NCI-H748 treated with DMSO at 0.1 percent for 48 hours (cell line): ENCODE measurements at regions not wholly inside any gene's neighbourhood (a gene's known extent, or its start where the extent isn't known, plus 50 kb on each side); places are given as distances from the start of the nearest gene placed in this dataset.
"Not testable (repeated sequence)": the region's sequence is repeated elsewhere in the genome, so short reads cannot be mapped to it uniquely, and the experiment has no call there.

Experiments used
- DNase-seq: peaks from one replicate; lab custom pipeline; 2025; lab: John Stamatoyannopoulos, UW

DNA sequence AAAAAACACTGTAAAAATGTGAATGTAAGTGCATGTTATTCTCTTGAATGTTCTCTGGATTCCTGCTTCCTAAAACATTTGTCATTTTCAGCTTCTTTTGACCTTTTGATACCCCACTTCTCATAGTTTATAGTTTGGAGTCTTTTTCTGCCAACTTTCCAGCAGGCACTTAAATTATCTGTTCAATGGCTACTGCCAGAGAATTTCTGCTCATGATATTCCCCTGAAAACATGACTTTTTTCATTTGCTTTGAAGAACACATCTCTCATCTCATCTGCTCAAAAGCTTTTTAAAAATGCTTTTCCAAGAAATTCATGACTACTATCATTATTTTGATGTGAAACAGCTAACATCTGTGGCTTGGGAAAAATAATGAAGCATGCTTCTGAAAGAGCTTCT, 269.7 kb upstream of the PCDH7 start:
- DNase-seq, result no peak

DNA sequence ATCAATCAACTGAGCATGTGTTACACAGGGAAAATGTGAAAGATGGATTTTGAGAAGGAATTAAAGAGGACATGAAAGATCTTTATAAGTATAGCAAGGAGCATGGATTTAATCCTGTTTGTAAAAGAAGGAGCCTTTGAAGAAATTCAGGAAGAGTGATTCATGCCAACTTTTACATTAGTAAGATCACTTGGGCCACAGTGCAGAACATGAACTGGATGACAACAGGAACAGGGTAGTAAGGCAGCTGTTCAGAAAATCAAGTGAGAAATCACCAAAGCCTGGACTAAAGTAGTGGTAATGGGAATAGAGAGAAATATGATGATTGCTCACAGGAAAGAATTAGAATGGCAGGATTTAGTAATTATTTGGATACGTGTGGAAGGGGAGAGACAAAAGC, 265.7 kb upstream of the PCDH7 start:
- no peak for DNase-seq

DNA sequence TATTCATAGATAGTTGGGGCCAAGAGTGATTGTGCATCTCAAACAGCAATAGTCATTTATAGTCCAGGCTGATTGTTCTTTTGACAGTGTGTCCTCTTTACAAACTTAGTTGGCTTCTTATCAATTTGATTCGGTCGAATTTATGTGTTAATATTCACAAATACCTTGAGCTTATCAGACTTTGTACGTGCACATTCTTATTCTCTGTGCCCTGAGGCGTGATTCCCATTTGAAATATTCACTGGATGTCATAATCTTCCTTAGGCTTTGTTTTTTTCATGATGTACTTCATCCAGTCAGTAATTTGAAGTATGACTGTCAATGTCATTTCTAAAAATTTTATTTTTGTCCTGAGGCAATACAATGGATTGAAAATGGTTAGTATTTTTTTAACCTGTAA, 263.5 kb upstream of the PCDH7 start:
- DNase-seq, result no peak

DNA sequence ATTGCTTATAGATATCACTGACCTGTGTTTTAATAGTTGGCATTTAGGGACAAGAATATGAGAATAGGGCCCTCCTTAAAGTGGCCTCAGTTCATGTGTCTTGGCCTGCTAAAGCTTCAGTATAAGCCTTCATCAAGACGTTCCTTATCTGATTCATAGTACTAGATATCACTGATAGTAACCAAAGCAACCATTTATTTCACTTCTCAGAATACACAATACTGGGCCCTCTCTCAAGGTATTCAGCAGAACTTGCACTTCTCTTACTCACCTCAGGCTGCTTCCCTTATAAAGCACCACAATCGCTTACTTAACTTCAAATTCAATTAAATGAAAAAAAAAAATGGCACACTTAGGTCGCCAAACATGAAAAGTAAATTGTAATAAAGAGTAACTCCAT, 259.4 kb upstream of the PCDH7 start:
- no peak for DNase-seq

DNA sequence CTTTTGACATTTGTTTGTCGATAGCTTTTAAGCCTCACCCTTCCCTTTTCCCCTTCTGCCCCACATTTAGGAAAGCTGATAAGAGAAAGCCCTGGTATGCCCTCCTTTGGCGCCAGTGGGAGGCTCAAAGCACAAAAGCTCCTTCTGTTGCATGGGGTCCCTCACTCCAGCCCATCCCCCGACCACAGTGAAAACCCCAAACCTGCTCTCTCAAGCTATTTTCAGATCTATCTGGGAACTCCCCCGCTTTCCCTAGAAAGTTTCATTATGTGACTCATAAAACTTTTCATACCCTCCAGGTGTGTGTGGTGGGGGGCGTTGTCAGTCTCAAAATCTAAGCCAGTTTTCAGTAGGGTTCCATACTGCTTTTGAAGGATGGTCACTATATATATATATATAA, 259.0 kb upstream of the PCDH7 start:
- no peak for DNase-seq

DNA sequence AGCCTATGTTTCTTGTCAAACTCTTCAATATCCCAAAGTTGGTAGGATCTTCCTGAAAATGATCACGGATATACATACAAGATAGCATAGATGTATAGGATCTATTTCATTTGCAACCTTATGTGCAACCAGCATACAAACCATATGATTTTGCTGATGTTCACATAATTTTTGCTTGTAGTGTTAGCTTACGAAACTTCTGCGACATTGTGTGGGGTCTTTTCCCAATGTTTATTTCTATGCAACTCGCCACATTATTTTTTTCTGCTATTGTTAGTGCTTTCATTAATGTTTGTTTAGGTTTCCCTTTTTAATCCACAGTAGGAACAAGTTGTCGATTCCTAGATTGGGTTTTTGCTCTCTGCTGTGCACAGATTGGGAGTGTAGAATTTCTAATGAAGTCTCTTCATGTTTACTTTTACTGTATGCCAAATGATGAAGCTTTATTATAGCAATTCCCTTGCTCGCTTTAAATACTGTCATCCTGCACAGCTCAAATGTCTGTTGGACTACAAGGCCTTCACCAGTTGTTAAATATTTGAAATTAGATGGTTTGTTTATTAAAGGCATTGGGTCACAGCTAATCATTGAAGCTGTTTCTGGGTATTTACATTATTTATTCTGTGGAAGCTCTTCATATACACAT, 257.6 kb upstream of the PCDH7 start:
- DNase-seq, result no peak

DNA sequence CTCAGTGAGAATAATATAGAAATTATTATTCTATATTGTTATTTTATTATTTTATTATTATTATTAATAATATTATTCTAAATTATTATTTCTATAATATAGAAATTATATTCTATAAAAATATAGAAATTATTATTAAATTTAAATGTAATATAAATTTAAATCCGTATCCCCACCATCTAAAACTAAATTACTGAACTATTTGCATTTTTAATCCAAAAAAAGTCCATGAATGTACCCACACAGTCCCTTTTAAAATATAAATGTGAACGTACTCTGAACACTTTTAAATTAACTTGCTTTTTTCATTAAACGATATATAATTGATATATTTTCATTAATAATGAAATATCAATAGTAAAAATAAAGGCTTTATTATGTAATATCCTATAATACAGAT, 248.3 kb upstream of the PCDH7 start:
- DNase-seq, result no peak

DNA sequence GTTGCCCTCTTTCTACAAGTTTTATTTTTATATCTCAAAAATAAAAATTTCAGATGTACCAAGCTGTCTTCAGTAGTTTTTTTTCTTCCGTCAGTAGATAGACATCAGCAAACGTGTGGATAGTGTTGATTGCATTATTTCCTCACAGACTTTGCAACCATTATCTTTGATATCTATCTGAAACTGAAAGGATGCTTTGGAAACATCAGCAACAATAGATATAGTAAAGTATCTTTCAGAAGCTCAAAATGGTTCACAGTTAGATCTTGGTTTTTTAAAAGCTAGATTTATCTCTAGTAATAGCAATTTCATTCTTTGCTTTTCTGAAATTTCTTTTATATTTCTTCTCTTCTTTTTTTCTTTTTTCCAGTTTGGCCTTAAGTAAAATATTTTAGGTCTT, 246.9 kb upstream of the PCDH7 start:
- DNase-seq, result no peak

DNA sequence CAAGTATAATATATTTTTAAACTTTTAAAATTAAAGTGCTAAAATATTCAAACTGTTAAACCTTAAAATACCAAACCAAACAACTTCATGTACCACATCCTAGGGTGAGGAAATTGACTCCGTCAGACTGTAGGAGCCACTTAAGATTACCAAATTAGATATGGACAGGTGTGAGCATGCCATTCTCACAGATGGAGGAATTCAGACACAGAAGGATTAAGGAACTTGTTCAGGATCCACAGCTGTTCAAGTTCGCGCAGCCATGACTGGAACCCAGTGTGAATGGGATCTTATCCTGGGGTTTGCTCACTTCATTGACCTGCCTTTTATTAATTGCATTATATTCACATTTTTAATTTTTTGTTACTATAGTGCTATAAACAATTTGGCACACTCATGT, 224.9 kb upstream of the PCDH7 start:
- no peak for DNase-seq

DNA sequence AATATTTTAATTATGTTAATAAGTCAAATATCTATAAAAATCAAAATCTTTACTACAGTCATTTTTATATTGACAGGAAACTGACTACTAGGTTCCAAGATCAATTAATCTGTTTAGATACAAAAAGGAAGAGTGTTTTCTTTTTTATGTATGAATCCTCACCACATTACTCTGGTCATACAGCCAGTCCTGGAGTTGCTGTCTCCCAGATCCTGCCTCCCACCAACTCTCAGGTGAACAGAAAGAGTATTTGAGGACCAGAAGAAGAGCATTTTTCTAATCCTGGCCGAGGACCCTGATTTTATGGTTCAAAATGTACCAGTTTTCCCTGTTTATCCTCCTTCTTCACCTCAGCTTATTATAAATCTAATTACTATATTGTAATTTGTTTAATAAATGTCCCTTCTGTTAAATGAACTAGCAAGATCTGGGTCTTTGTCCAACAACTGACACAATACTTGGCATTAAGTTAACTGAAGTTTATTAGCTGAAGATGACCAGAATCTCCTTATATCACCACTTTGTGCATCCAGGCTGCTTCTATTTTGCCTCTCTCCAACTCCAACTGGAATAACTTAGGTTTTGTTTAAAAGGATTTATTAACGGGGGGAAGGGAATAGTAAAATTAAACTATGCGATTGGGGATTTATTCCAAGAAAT, 224.4 kb upstream of the PCDH7 start:
- no peak for DNase-seq

DNA sequence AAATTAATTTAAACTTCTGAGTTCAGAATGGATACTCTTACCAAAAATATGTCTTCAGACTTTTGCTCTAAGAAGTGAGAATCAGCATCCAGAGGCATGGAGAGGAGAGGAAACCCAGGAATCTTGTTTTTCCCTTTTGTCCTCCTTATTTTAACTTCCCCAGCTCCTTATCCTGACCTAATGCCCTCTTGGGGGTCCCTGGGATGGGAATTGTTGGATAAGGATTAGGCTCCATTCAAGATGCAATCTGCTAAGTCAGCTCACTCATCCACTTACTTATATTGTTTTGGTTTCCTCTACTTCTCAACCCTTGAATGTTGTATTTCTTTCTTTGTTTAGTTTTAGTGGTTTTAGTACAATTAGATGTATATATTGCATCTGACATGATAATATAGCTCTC, 208.4 kb upstream of the PCDH7 start:
- DNase-seq, result no peak

DNA sequence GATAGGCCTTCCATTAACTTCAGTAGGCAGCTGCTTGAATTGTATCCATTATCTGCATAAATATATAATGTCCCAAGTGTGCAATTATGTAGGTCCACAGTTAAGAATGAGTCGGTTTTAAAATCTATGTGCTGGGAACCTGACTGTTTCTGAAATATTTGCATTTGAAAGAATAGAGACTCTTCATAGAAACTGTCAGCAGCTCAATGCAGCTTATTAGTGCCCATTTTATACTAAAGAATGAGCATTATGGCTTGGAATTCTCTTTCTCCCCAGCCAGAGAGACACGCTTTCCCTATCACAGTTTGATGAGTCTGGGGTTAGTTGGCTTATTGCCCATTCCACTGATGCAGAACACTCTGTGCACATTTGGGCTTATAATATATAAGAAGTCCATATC, 202.0 kb upstream of the PCDH7 start:
- no peak for DNase-seq

DNA sequence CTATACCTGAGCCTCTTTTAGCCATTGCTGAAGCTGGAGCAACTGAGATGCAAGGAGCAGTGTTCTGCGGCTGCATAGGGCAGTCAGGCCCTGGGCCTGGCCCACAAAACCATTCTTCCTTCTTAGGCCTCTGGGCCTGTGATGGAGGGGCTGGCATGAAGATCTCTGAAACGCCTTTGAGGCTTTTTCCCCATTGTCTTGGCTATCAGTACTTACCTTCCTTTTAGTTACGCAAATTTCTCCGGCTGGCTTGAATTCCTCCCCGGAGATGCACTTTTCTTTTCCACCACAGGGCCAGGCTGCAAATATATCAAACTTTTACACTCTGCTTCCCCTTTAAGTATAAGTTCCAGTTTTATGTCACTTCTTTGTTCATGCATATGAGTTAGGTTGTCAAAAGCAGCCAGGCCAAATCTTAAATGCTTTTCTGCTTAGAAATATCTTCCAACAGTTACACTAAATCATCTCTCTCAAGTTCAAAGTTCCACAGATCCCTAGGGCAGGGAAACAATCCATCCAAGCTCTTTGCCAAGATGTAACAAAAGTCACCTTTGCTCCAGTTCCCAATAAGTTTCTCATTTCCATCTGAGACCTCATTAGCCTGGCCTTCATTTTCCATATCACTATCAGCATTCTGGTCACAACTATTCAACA, 194.4 kb upstream of the PCDH7 start:
- no peak for DNase-seq

DNA sequence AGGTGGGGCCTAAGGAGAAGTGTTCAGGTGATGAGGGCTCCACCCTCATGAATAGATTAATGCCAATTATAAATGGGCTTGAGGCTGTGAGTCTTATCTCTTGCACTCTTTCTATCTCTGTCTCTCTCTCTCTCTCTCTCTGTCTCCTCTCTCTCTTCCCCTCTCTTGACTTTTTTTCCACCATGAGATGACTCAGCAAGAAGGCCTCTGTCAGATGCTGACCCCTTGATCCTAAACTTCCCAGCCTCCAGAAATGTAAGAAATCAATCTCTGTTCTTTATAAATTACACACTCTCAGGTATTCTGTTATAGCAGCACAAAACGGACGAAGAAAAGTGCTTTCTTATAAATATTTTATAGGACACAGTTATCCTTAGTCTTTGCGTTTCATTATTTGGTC, 184.9 kb upstream of the PCDH7 start:
- no peak for DNase-seq

DNA sequence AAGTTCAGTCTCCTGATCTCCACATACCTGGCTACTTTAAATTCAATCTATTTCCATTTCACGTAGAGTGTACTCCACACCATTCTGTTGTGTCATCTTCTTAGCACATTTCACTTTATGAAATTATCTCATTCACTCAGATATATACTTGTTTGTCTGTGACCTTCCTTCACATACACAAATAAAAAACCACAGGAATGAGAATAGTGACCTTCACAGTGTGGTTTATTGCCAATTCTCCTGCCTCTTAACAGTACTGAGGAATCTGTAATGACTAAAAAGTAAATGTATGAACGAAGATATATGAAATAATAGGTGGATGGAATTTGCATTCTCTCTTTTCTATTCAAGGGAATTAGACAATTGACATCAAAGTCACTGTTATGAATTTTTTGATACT, 183.9 kb upstream of the PCDH7 start:
- DNase-seq, result no peak

DNA sequence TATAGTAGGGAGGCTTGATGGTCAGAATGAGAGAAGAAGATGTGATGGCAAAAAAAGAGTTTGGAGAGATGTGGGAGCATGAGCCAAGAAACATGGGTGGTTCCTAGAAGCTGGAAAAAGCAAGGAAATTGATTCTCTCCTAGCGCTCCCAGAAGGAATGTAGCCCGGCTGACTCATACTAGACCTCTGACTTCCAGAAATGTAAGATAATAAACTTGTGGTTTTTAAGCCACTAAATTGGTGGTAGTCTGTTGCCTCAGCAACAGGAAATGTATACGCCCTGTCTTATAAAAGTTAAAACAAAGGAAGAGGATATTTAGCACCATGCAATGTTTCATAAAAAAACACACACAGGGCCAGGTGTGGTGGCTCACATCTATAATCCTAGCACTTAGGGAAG, 182.7 kb upstream of the PCDH7 start:
- no peak for DNase-seq

DNA sequence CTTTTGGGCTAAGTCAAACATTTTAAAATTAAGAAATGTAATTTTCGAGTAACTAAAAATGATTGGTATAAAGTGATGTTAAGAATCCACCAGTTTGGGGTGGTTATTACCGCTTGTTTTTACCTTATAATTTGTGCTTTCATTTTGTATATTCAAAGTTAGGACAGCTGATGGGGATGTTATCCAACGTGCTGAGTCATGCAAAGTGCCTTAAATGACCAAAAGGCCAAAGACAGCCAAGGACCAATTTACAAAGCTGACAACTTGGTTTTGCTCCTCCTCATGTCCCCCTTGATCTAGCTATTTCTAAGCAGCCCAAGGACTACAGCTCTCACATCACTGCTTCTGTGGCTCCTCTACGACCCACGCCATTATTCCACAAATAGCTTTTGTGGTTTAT, 181.4 kb upstream of the PCDH7 start:
- DNase-seq, result no peak

DNA sequence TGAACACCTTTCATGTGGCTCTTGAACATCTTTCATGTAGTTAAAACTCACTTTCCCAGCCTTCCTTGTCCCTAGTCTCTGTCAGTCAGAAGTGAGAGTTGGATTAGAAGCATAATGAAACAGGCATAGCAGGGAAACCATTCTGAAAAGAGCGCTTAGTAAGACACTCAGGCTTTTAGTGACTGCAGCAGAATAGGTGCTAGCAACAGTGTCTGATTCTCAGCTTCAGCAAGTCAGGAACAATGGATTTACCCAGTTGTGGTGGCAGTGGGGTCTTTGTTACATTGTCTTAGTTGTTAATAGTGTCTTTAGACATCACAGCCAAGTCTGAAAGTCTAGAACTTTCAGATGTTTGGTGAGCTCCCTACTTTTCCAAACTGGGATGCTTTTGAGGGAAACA, 177.1 kb upstream of the PCDH7 start:
- no peak for DNase-seq

DNA sequence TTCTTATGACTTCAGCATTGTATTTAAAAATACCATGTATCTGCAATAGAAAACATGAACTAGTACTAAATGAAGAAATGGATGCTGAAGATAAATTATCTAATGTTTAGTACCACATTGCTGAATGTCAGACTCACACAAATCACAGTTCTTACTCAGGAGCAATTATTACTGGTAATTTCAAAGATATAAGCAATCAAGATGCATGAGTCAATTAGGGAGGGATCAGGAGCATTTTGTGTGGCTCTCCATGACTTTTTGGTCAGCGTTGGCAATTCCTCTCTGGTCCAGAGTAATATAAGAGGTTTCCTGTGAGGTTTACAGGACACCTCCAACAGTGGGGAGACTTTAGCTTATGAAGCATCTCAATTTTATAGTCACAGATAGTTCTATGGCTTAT, 167.0 kb upstream of the PCDH7 start:
- no peak for DNase-seq

DNA sequence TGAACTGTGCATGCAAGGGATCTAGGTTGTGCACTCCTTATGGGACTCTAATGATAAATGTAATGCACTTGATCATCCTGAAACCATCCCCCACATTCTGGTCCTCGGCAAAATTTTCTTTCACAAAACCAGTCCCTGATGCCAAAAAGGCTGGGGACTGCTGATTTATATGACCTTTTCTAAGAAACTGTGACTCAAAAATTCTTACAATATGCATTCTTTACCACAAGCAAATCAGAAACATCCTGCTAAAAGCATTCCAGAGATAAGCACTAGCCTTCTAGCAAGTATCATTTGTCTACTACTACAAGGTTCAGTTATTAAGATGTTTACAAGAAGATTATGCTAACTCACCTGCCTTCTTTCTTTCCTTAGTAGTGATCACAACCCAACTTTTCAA, 166.5 kb upstream of the PCDH7 start:
- DNase-seq, result no peak

DNA sequence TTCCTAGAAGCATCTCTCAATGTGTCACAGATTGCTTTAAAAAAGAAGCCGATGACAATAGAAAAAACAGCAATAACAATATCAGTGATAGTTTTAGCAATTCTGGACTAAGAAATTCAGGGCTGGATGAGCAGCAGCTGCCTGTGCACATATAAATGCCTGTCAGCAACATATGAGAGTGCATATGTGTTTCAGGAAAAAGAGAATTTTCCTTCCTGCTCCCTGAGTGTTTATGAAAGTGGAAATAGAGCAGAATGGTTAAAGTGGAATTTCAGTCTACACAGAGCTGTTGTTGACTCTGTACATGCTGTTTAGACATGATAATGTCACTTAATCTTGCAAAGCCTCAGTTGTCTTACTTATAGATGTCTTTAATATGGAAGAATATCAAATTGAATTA, 164.4 kb upstream of the PCDH7 start:
- no peak for DNase-seq

DNA sequence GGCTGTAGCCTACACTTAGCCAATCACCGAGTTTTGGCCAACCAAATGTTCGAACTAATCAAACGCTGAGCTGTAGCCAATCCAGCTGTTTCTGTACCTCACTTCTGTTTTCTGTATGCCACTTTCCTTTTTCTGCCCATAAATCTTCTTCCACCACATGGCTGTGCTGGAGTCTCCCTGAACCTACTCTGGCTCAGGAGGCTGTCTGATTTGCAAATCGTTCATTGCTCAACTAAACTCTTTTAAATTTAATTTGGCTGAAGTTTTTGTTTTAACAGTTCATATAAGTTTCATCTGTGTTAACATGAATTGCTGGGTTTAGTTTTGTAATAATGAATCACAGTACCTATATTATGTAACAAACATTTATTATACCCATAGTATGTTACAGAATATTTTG, 160.7 kb upstream of the PCDH7 start:
- no peak for DNase-seq

DNA sequence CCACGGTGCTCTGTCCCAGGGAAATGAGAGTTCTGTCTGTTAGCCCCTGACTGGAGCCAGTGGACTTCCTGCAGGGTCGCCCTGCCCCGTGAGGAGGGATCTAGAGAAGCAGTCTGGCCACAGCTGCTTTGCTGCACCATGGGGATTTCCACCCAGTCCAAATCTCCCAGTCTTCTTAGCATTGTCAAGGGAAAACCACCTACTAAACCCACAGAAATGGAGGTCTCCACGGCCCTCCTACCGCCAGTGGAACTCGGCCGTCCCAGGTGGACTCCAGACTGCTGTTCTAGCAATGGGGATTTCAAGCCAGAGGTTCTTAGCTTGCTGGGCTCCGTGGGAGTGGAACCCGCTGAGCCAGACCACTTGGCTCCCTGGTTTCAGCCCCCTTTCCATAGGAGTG, 133.3 kb upstream of the PCDH7 start:
- DNase-seq, result no peak

DNA sequence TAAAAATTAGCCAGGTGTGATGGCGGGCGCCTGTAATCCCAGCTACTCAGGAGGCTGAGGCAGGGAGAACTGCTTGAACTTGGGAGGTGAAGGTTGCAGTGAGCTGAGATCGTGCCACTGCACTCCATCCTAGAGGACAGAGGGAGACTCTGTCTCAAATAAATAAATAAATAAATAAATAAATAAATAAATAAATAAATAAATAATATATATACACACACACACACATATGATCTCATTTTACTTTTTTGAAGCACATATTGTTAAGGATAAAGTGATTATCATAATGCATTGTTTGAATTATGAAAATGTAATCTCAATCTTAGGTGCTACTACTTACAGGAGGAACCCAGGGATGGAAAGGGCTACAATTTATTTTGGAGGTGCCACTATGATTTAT, 130.5 kb upstream of the PCDH7 start:
- not testable (repeated sequence) for DNase-seq
